H9 (cell line): ENCODE measurements at regions not wholly inside any gene's neighbourhood (a gene's known extent, or its start where the extent isn't known, plus 50 kb on each side); places are given as distances from the start of the nearest gene placed in this dataset.
A peak's percentile ranks its signal among the peaks of the same experiment; 100 is the strongest.

Experiments
- DNase-seq: peaks from one replicate; pipeline ENCODE4 v3.0.0-alpha.2; 2017
- H2AFZ ChIP-seq: one replicate; pipeline ENCODE4 v1.6.1; 2013; ENCODE audit warnings: mild to moderate bottlenecking, low read length, control low read depth, moderate library complexity
- H2AK5ac ChIP-seq: 2 replicates; pipeline ENCODE4 v1.6.1; 2013; ENCODE audit warnings: low read length, control low read depth, mixed read lengths; ENCODE audit not compliant: insufficient read length
- H2BK120ac ChIP-seq: one replicate; pipeline ENCODE4 v1.6.1; 2013; ENCODE audit warnings: low read depth, mild to moderate bottlenecking, low read length, control low read depth, inconsistent platforms; ENCODE audit not compliant: poor library complexity, severe bottlenecking
- H2BK12ac ChIP-seq: 2 replicates; pipeline ENCODE4 v1.6.1; 2013; ENCODE audit warnings: low read length, control low read depth, mixed read lengths, low read depth; ENCODE audit not compliant: insufficient read length
- H2BK15ac ChIP-seq: 2 replicates; pipeline ENCODE4 v1.6.1; 2013; ENCODE audit warnings: low read depth, low read length, control low read depth
- H2BK20ac ChIP-seq: one replicate; pipeline ENCODE4 v1.6.1; 2013; ENCODE audit warnings: low read depth, mild to moderate bottlenecking, low read length, control low read depth, inconsistent platforms; ENCODE audit not compliant: poor library complexity, severe bottlenecking
- H2BK5ac ChIP-seq: 2 replicates; pipeline ENCODE4 v1.6.1; 2013; ENCODE audit warnings: low read length, control low read depth, mixed read lengths; ENCODE audit not compliant: insufficient read length
- H3K14ac ChIP-seq: 2 replicates; pipeline ENCODE4 v1.6.1; 2013; ENCODE audit warnings: low read length, control low read depth; ENCODE audit not compliant: insufficient read depth
- H3K18ac ChIP-seq: 2 replicates; pipeline ENCODE4 v1.6.1; 2013; ENCODE audit warnings: low read depth, mild to moderate bottlenecking, mixed read lengths, low read length, control low read depth; ENCODE audit not compliant: insufficient read length
- H3K23ac ChIP-seq: 2 replicates; pipeline ENCODE4 v1.6.1; 2013; ENCODE audit warnings: low read length, control low read depth, mixed read lengths, low read depth; ENCODE audit not compliant: insufficient read length
- H3K23me2 ChIP-seq: 2 replicates; pipeline ENCODE4 v1.6.1; 2013; ENCODE audit warnings: low read depth, mild to moderate bottlenecking, mixed read lengths, low read length, control low read depth; ENCODE audit not compliant: insufficient read length, poor library complexity, severe bottlenecking
- H3K27ac ChIP-seq: 2 replicates; pipeline ENCODE4 v1.5.1; 2013; ENCODE audit warnings: low read length, control low read depth, mixed read lengths, low read depth; ENCODE audit not compliant: insufficient read length
- H3K27me3 ChIP-seq: 2 replicates; pipeline ENCODE4 v1.6.1; 2013; ENCODE audit warnings: low read length, control low read depth, inconsistent platforms; ENCODE audit not compliant: insufficient read depth
- H3K4ac ChIP-seq: 2 replicates; pipeline ENCODE4 v1.6.1; 2013; ENCODE audit warnings: low read depth, mild to moderate bottlenecking, control low read depth, inconsistent platforms, low read length, moderate library complexity
- H3K4me1 ChIP-seq: 2 replicates; pipeline ENCODE4 v1.6.1; 2013; ENCODE audit warnings: low read length, control low read depth, inconsistent platforms; ENCODE audit not compliant: insufficient read depth
- H3K4me2 ChIP-seq: 2 replicates; pipeline ENCODE4 v1.6.1; 2013; ENCODE audit warnings: low read length, control low read depth, mixed read lengths; ENCODE audit not compliant: insufficient read length, insufficient read depth
- H3K56ac ChIP-seq: 2 replicates; pipeline ENCODE4 v1.6.1; 2013; ENCODE audit warnings: low read depth, mild to moderate bottlenecking, mixed read lengths, low read length, control low read depth; ENCODE audit not compliant: insufficient read length
- H3K79me1 ChIP-seq: 2 replicates; pipeline ENCODE4 v1.6.1; 2013; ENCODE audit warnings: low read depth, mild to moderate bottlenecking, moderate library complexity, low read length, control low read depth, inconsistent platforms; ENCODE audit not compliant: insufficient read depth, poor library complexity, severe bottlenecking
- H3K79me2 ChIP-seq: 2 replicates; pipeline ENCODE4 v1.6.1; 2013; ENCODE audit warnings: low read length, control low read depth, inconsistent platforms; ENCODE audit not compliant: insufficient read depth
- H3K9ac ChIP-seq: 2 replicates; pipeline ENCODE4 v1.6.1; 2013; ENCODE audit warnings: low read length, control low read depth, mixed read lengths; ENCODE audit not compliant: insufficient read length; ENCODE audit errors: extremely low read depth
- H3K9me3 ChIP-seq: one replicate; pipeline ENCODE4 v1.6.1; 2013; ENCODE audit warnings: low read depth, low read length, inconsistent platforms; ENCODE audit not compliant: control insufficient read depth
- H3T11ph ChIP-seq: one replicate; pipeline ENCODE4 v1.6.1; 2013; ENCODE audit warnings: mild to moderate bottlenecking, low read length, control low read depth, inconsistent platforms
- H4K20me1 ChIP-seq: one replicate; pipeline ENCODE4 v1.6.1; 2013; ENCODE audit not compliant: control insufficient read depth, insufficient read length, insufficient read depth
- H4K5ac ChIP-seq: 2 replicates; pipeline ENCODE4 v1.6.1; 2013; ENCODE audit warnings: low read depth, mild to moderate bottlenecking, mixed read lengths, low read length, control low read depth; ENCODE audit not compliant: insufficient read length
- H4K8ac ChIP-seq: replicated peaks from 2 replicates; pipeline ENCODE4 v1.6.1; 2013; ENCODE audit warnings: low read length, control low read depth, mixed read lengths, low read depth; ENCODE audit not compliant: insufficient read length
- H4K91ac ChIP-seq: 2 replicates; pipeline ENCODE4 v1.6.1; 2013; ENCODE audit warnings: low read depth, mild to moderate bottlenecking, moderate library complexity, mixed read lengths, low read length, control low read depth; ENCODE audit not compliant: insufficient read length
- H3K27ac Mint-ChIP-seq, 3 experiments: 2 replicates in 2 of 3; 3 replicates in 1 of 3; pipeline ENCODE4 v1.8.0; 2020 to 2021; ENCODE audit warnings: mixed read lengths in 3 of 3, mild to moderate bottlenecking in 1 of 3, moderate library complexity in 1 of 3
- H3K27me3 Mint-ChIP-seq: 2 replicates; pipeline ENCODE4 v1.8.0; 2021; ENCODE audit warnings: low read depth, mild to moderate bottlenecking, moderate library complexity, mixed read lengths
- H3K36me3 Mint-ChIP-seq, 3 experiments: 2 replicates in 2 of 3; 3 replicates in 1 of 3; pipeline ENCODE4 v1.8.0; 2020 to 2021; ENCODE audit warnings: low read depth in 3 of 3, mixed read lengths in 3 of 3; ENCODE audit not compliant: insufficient read depth in 1 of 3
- H3K4me1 Mint-ChIP-seq, 2 experiments: 2 replicates each; pipeline ENCODE4 v1.8.0; 2020; ENCODE audit warnings: mixed read lengths in 2 of 2
- H3K4me3 Mint-ChIP-seq, 2 experiments: 2 replicates in 1 of 2; 3 replicates in 1 of 2; pipeline ENCODE4 v1.8.0; 2020 to 2021; ENCODE audit warnings: mild to moderate bottlenecking in 2 of 2, mixed read lengths in 2 of 2, moderate library complexity in 1 of 2
- H3K9me3 Mint-ChIP-seq, 2 experiments: 2 replicates in 1 of 2; 3 replicates in 1 of 2; pipeline ENCODE4 v1.8.0; 2020; ENCODE audit warnings: mild to moderate bottlenecking in 2 of 2, mixed read lengths in 2 of 2, moderate library complexity in 1 of 2
- CTCF ChIP-seq: fragments of 200-600 bp; sonication (generic); conservative IDR thresholded peaks from 3 replicates; pipeline ENCODE4 v1.8.0; 2021; ENCODE audit warnings: antibody characterized with exemption, mild to moderate bottlenecking
- WGBS: extraction: QIAGEN DNeasy Blood & Tissue Kit; methylation state at CpG from one replicate; pipeline ENCODE4 v1.1.7; 2013; ENCODE audit warnings: missing lambda C conversion rate, low lambda C conversion rate, mixed read lengths; ENCODE audit not compliant: insufficient read length; ENCODE audit errors: extremely low coverage; 5-methylcytosine and 5-hydroxymethylcytosine counted together

- no peak overlapping the region for H3K9ac ChIP-seq
- H3K4ac ChIP-seq: no peak overlapping the region
- no peak overlapping the region for H2AK5ac ChIP-seq
- H2BK5ac ChIP-seq: no peak overlapping the region
- no peak overlapping the region for H2AFZ ChIP-seq
- no peak overlapping the region for H4K91ac ChIP-seq
- Mint-ChIP-seq H3K36me3 (peaks cover 0 to 10% (median 10%) of the 10 kb centered on the region in 3 experiments; a peak in 5 of 7 replicates), H3K4me3 (no peak overlapping the region), H3K9me3 (peaks cover 9 to 10% of the 10 kb centered on the region in 2 experiments), H3K27me3 (no peaks in the 10 kb centered on the region; the same call in 1 of the 2 replicates), H3K4me1 (peaks cover 28 to 42% of the 10 kb centered on the region in 2 experiments), H3K27ac (no peak overlapping the region; a peak in 1 of 7 replicates)
- H3K79me1 ChIP-seq: no peaks in the 10 kb centered on the region
- peak overlapping the region; percentile 39 for H3K14ac ChIP-seq
- H3K56ac ChIP-seq: no peak overlapping the region
- no CpG with 5 or more reads among the region's 14 CpGs for WGBS
- H3K9me3 ChIP-seq: no peaks in the 10 kb centered on the region
- H3K4me2 ChIP-seq: no peak overlapping the region
- H3K23ac ChIP-seq: no peak overlapping the region
- no peak overlapping the region for H3T11ph ChIP-seq
- TF ChIP-seq CTCF: peak; percentile 15; the same call in 1 of the 3 replicates
- H3K79me2 ChIP-seq: no peaks in the 10 kb centered on the region
- peaks cover 4% of the 10 kb centered on the region for H3K23me2 ChIP-seq
- H4K20me1 ChIP-seq: no peaks in the 10 kb centered on the region
- H3K27ac ChIP-seq: peak overlapping the region; percentile 66
- no peak overlapping the region for H2BK12ac ChIP-seq
- H2BK15ac ChIP-seq: no peak overlapping the region
- H3K4me1 ChIP-seq: peaks cover 5% of the 10 kb centered on the region
- no peak overlapping the region for H4K5ac ChIP-seq
- no peak overlapping the region for H3K18ac ChIP-seq
- DNase-seq: peak; percentile 50
- no peaks in the 10 kb centered on the region for H3K27me3 ChIP-seq
- H4K8ac ChIP-seq: no peak overlapping the region
- no peak overlapping the region for H2BK120ac ChIP-seq
- H2BK20ac ChIP-seq: no peak overlapping the region
These were observed 103.6 kb downstream of the TMEM30B start for GRCh38 chr14:61177279-61178225.
